ENCODE measurements at regions not wholly inside any gene's neighbourhood (a gene's known extent, or its start where the extent isn't known, plus 50 kb on each side); places are given as distances from the start of the nearest gene placed in this dataset.

- no peak for DNase-seq
- H3K4me3 ChIP-seq = no peak overlapping the region
- ATAC-seq (ENCODE audit: low FRiP score in 2 of 2) = no peak
- no peaks in the 10 kb centered on the region for H3K36me3 ChIP-seq
- no peak overlapping the region for H3K27ac ChIP-seq
- no peaks in the 10 kb centered on the region for H3K4me1 ChIP-seq
- no peaks in the 10 kb centered on the region for H3K27me3 ChIP-seq
- TF ChIP-seq CTCF (IDR thresholded peaks at IDR 0.05) = no peak
- no peak for TF ChIP-seq EP300 (IDR thresholded peaks at IDR 0.05)
- no peak for TF ChIP-seq POLR2AphosphoS5 (IDR thresholded peaks at IDR 0.05)
- TF ChIP-seq POLR2A (IDR thresholded peaks at IDR 0.05) = no peak
- no peaks in the 10 kb centered on the region for H3K9me3 ChIP-seq
- 62 to 72% methylated on average over 2 of the region's 2 CpGs for whole genome bisulfite sequencing, 2 donors
Observed at GRCh38 chr21:27212441-27212840, 245.6 kb upstream of the ADAMTS5 start.

- 90 to 100% methylated on average over 1 of the region's 1 CpG for WGBS, 2 donors
- DNase-seq = no peak
- ATAC-seq (ENCODE audit: low FRiP score in 2 of 2) = no peak
- TF ChIP-seq POLR2A (IDR thresholded peaks at IDR 0.05) = no peak
- TF ChIP-seq EP300 (IDR thresholded peaks at IDR 0.05) = no peak
- no peak for TF ChIP-seq CTCF (IDR thresholded peaks at IDR 0.05)
- no peak for TF ChIP-seq POLR2AphosphoS5 (IDR thresholded peaks at IDR 0.05)
- Histone ChIP-seq H3K36me3 (no peaks in the 10 kb centered on the region), H3K27ac (no peak overlapping the region), H3K4me3 (no peak overlapping the region), H3K27me3 (no peaks in the 10 kb centered on the region), H3K9me3 (no peaks in the 10 kb centered on the region), H3K4me1 (no peaks in the 10 kb centered on the region)
Observed at GRCh38 chr21:27209546-27209945, 242.7 kb upstream of the ADAMTS5 start.

- DNase-seq (no peak), ATAC-seq (ENCODE audit: low FRiP score in 2 of 2) (no peak)
- Histone ChIP-seq H3K4me1 (no peaks in the 10 kb centered on the region), H3K4me3 (no peak overlapping the region), H3K9me3 (no peaks in the 10 kb centered on the region), H3K36me3 (no peaks in the 10 kb centered on the region), H3K27ac (no peak overlapping the region), H3K27me3 (no peaks in the 10 kb centered on the region)
- WGBS, 2 donors = 73 to 84% methylated on average over 5 of the region's 5 CpGs
- no peak for TF ChIP-seq EP300 (IDR thresholded peaks at IDR 0.05)
- no peak for TF ChIP-seq POLR2AphosphoS5 (IDR thresholded peaks at IDR 0.05)
- no peak for TF ChIP-seq POLR2A (IDR thresholded peaks at IDR 0.05)
- no peak for TF ChIP-seq CTCF (IDR thresholded peaks at IDR 0.05)
Observed at GRCh38 chr21:27206368-27206982, 239.6 kb upstream of the ADAMTS5 start.

GRCh38 chr21:27202301-27202700 is 235.4 kb upstream of the ADAMTS5 start:
- Histone ChIP-seq H3K27me3 (no peaks in the 10 kb centered on the region), H3K9me3 (no peaks in the 10 kb centered on the region), H3K4me1 (no peaks in the 10 kb centered on the region), H3K4me3 (no peak overlapping the region), H3K36me3 (no peaks in the 10 kb centered on the region), H3K27ac (no peak overlapping the region)
- DNase-seq (no peak), ATAC-seq (ENCODE audit: low FRiP score in 2 of 2) (no peak)
- TF ChIP-seq POLR2A (IDR thresholded peaks at IDR 0.05) = no peak
- no peak for TF ChIP-seq POLR2AphosphoS5 (IDR thresholded peaks at IDR 0.05)
- TF ChIP-seq CTCF (IDR thresholded peaks at IDR 0.05) = no peak
- no peak for TF ChIP-seq EP300 (IDR thresholded peaks at IDR 0.05)

GRCh38 chr21:27201197-27201596 is 234.3 kb upstream of the ADAMTS5 start:
- Histone ChIP-seq H3K9me3 (no peaks in the 10 kb centered on the region), H3K27me3 (no peaks in the 10 kb centered on the region), H3K36me3 (no peaks in the 10 kb centered on the region), H3K27ac (no peak overlapping the region), H3K4me1 (no peaks in the 10 kb centered on the region), H3K4me3 (no peak overlapping the region)
- DNase-seq (no peak), ATAC-seq (ENCODE audit: low FRiP score in 2 of 2) (no peak)
- WGBS, 2 donors = 88 to 90% methylated on average over 3 of the region's 3 CpGs
- no peak for TF ChIP-seq POLR2AphosphoS5 (IDR thresholded peaks at IDR 0.05)
